AG08395 (cell line): ENCODE measurements at regions not wholly inside any gene's neighbourhood (a gene's known extent, or its start where the extent isn't known, plus 50 kb on each side); places are given as distances from the start of the nearest gene placed in this dataset.

Source experiments
- DNase-seq: peaks from one replicate; pipeline ENCODE4 v3.0.0; 2012; ENCODE audit warnings: mixed read lengths, low spot score

GRCh38 chr4:33171873-33172525, 2451.8 kb downstream of the PCDH7 start:
- no peak for DNase-seq

GRCh38 chr4:33176566-33176965, 2456.4 kb downstream of the PCDH7 start:
- DNase-seq, result no peak

- DNase-seq, result no peak
Measured at GRCh38 chr4:33184657-33185290, 2464.6 kb downstream of the PCDH7 start.

- no peak for DNase-seq
Measured at GRCh38 chr4:33187035-33187434, 2466.9 kb downstream of the PCDH7 start.

- no peak for DNase-seq
Measured at GRCh38 chr4:33188733-33189132, 2468.6 kb downstream of the PCDH7 start.

- no peak for DNase-seq
Measured at GRCh38 chr4:33189169-33189568, 2469.0 kb downstream of the PCDH7 start.

GRCh38 chr4:33193109-33193508, 2472.9 kb downstream of the PCDH7 start:
- no peak for DNase-seq

GRCh38 chr4:33200377-33200776, 2480.2 kb downstream of the PCDH7 start:
- no peak for DNase-seq

GRCh38 chr4:33218238-33218637, 2498.1 kb downstream of the PCDH7 start:
- DNase-seq, result no peak

- no peak for DNase-seq
Measured at GRCh38 chr4:33226133-33226532, 2506.0 kb downstream of the PCDH7 start.

GRCh38 chr4:33226783-33227182, 2506.6 kb downstream of the PCDH7 start:
- no peak for DNase-seq

- DNase-seq, result no peak
Measured at GRCh38 chr4:33255094-33255493, 2534.9 kb downstream of the PCDH7 start.

- no peak for DNase-seq
Measured at GRCh38 chr4:33255507-33255906, 2535.3 kb downstream of the PCDH7 start.

GRCh38 chr4:33262824-33263223, 2542.7 kb downstream of the PCDH7 start:
- DNase-seq, result no peak

- DNase-seq, result no peak
Measured at GRCh38 chr4:33268776-33269175, 2548.6 kb downstream of the PCDH7 start.

- no peak for DNase-seq
Measured at GRCh38 chr4:33270403-33270802, 2550.2 kb downstream of the PCDH7 start.

- DNase-seq, result no peak
Measured at GRCh38 chr4:33272722-33273121, 2552.6 kb downstream of the PCDH7 start.

- DNase-seq, result no peak
Measured at GRCh38 chr4:33283818-33284217, 2563.6 kb downstream of the PCDH7 start.

GRCh38 chr4:33296876-33297455, 2576.8 kb downstream of the PCDH7 start:
- DNase-seq, result no peak

- DNase-seq, result no peak
Measured at GRCh38 chr4:33302321-33302720, 2582.2 kb downstream of the PCDH7 start.

GRCh38 chr4:33306131-33306530, 2586.0 kb downstream of the PCDH7 start:
- no peak for DNase-seq

GRCh38 chr4:33316033-33316432, 2595.9 kb downstream of the PCDH7 start:
- no peak for DNase-seq

- DNase-seq, result no peak
Measured at GRCh38 chr4:33316578-33316977, 2596.4 kb downstream of the PCDH7 start.

GRCh38 chr4:33323393-33323792, 2603.2 kb downstream of the PCDH7 start:
- DNase-seq, result no peak
